ENCODE measurements at regions not wholly inside any gene's neighbourhood (a gene's known extent, or its start where the extent isn't known, plus 50 kb on each side); places are given as distances from the start of the nearest gene placed in this dataset.

DNA sequence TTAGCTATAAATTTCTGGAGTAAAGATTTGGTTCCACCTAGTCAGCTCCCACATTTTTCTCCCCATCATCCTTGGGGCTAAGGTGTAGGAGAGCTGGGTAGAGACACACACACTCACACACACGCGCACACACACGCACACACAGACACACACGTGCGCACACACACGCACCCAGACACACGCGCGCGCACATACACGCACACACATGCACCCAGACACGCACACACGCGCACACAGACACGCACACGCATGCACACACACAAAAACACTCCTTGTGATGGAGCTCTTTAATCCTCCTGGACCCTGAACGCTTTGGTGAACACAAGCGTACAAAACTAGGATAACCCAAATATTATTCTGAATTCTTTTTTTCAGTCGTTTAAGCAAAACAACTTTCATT lies 253.6 kb downstream of the C16orf95 start:
- TF ChIP-seq, protein P1, sequence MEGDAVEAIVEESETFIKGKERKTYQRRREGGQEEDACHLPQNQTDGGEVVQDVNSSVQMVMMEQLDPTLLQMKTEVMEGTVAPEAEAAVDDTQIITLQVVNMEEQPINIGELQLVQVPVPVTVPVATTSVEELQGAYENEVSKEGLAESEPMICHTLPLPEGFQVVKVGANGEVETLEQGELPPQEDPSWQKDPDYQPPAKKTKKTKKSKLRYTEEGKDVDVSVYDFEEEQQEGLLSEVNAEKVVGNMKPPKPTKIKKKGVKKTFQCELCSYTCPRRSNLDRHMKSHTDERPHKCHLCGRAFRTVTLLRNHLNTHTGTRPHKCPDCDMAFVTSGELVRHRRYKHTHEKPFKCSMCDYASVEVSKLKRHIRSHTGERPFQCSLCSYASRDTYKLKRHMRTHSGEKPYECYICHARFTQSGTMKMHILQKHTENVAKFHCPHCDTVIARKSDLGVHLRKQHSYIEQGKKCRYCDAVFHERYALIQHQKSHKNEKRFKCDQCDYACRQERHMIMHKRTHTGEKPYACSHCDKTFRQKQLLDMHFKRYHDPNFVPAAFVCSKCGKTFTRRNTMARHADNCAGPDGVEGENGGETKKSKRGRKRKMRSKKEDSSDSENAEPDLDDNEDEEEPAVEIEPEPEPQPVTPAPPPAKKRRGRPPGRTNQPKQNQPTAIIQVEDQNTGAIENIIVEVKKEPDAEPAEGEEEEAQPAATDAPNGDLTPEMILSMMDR (IDR thresholded peaks at IDR 0.05; ENCODE audit: low read length), result no peak
- no peak for TF ChIP-seq EZH2 (optimal IDR thresholded peaks at IDR 0.05; ENCODE audit: low read depth, low read length)
- TF ChIP-seq EZH2phosphoT487 (IDR thresholded peaks at IDR 0.05; ENCODE audit: low read length), result no peak
